Neural cell (in vitro differentiated cells): ENCODE measurements at regions not wholly inside any gene's neighbourhood (a gene's known extent, or its start where the extent isn't known, plus 50 kb on each side); places are given as distances from the start of the nearest gene placed in this dataset.

Source experiments
- EZH2 ChIP-seq: fragments of 200-600, 300-800 bp; shearing (Covaris generic), sonication (generic); IDR thresholded peaks from 2 replicates; pipeline ENCODE4 v1.6.1; 2014; ENCODE audit warnings: antibody characterized with exemption, low read length, borderline replicate concordance, mild to moderate bottlenecking; ENCODE audit not compliant: insufficient read depth, poor library complexity, severe bottlenecking
- MXI1 ChIP-seq: fragments of 450-650 bp; conservative IDR thresholded peaks from 2 replicates; pipeline ENCODE4 v1.6.1; 2014; ENCODE audit warnings: antibody characterized with exemption, mild to moderate bottlenecking; ENCODE audit not compliant: poor library complexity, severe bottlenecking
- POLR2AphosphoS5 ChIP-seq: IDR thresholded peaks from 2 replicates; pipeline ENCODE4 v1.6.1; 2012
- SMC3 ChIP-seq: fragments of 450-650 bp; conservative IDR thresholded peaks from 2 replicates; pipeline ENCODE4 v1.6.1; 2014; ENCODE audit warnings: antibody characterized with exemption, mild to moderate bottlenecking, moderate library complexity; ENCODE audit not compliant: poor library complexity
- TAF1 ChIP-seq: IDR thresholded peaks from 2 replicates; pipeline ENCODE4 v1.6.1; 2012; ENCODE audit warnings: low read depth
- TF ChIP-seq, protein P1 (sequence below): IDR thresholded peaks from 2 replicates; pipeline ENCODE4 v1.6.1; 2012; ENCODE audit warnings: borderline replicate concordance
- TF ChIP-seq, protein P2 (sequence below): fragments of 450-650 bp; IDR thresholded peaks from 2 replicates; pipeline ENCODE4 v1.5.1; 2014; ENCODE audit warnings: antibody characterized with exemption, mild to moderate bottlenecking, moderate library complexity; ENCODE audit not compliant: poor library complexity, severe bottlenecking

DNA sequence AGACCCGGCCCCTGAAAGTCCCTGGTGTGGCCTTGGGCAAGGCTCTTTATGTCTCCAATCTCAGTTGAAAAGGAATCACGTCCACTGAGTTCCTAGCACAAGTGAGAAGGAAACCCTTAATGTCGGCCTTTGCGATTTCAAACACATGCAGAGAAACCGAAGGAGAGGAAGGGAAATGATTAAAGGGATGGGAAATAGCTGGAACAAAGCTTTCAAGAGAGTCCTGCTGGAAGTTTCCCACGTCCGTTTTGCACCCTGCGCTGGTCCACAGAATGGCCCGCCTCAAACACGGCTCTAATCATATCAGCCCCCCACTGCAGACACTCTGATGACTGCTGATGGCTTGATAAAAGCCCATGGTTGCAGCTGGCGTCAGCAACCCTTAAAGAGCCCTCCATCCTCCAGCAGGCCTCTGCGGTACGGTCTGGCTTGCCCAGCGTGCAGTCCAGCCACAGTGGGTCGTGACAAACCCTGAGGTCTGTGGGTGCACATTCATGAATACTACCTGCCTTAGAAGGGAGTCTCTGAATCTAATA, 765.5 kb upstream of the EEF2KMT start:
- TF ChIP-seq, protein P1, sequence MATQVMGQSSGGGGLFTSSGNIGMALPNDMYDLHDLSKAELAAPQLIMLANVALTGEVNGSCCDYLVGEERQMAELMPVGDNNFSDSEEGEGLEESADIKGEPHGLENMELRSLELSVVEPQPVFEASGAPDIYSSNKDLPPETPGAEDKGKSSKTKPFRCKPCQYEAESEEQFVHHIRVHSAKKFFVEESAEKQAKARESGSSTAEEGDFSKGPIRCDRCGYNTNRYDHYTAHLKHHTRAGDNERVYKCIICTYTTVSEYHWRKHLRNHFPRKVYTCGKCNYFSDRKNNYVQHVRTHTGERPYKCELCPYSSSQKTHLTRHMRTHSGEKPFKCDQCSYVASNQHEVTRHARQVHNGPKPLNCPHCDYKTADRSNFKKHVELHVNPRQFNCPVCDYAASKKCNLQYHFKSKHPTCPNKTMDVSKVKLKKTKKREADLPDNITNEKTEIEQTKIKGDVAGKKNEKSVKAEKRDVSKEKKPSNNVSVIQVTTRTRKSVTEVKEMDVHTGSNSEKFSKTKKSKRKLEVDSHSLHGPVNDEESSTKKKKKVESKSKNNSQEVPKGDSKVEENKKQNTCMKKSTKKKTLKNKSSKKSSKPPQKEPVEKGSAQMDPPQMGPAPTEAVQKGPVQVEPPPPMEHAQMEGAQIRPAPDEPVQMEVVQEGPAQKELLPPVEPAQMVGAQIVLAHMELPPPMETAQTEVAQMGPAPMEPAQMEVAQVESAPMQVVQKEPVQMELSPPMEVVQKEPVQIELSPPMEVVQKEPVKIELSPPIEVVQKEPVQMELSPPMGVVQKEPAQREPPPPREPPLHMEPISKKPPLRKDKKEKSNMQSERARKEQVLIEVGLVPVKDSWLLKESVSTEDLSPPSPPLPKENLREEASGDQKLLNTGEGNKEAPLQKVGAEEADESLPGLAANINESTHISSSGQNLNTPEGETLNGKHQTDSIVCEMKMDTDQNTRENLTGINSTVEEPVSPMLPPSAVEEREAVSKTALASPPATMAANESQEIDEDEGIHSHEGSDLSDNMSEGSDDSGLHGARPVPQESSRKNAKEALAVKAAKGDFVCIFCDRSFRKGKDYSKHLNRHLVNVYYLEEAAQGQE, result no peak
- TF ChIP-seq MXI1 (no peak), EZH2 (no peak), POLR2AphosphoS5 (no peak), SMC3 (no peak), TAF1 (no peak)
- TF ChIP-seq, protein P2, sequence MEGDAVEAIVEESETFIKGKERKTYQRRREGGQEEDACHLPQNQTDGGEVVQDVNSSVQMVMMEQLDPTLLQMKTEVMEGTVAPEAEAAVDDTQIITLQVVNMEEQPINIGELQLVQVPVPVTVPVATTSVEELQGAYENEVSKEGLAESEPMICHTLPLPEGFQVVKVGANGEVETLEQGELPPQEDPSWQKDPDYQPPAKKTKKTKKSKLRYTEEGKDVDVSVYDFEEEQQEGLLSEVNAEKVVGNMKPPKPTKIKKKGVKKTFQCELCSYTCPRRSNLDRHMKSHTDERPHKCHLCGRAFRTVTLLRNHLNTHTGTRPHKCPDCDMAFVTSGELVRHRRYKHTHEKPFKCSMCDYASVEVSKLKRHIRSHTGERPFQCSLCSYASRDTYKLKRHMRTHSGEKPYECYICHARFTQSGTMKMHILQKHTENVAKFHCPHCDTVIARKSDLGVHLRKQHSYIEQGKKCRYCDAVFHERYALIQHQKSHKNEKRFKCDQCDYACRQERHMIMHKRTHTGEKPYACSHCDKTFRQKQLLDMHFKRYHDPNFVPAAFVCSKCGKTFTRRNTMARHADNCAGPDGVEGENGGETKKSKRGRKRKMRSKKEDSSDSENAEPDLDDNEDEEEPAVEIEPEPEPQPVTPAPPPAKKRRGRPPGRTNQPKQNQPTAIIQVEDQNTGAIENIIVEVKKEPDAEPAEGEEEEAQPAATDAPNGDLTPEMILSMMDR, result no peak
